ENCODE measurements at regions not wholly inside any gene's neighbourhood (a gene's known extent, or its start where the extent isn't known, plus 50 kb on each side); places are given as distances from the start of the nearest gene placed in this dataset.
"Not testable (repeated sequence)": the region's sequence is repeated elsewhere in the genome, so short reads cannot be mapped to it uniquely, and the experiment has no call there.

- H3K79me2 ChIP-seq (ENCODE audit: control insufficient read depth, insufficient read depth, low read length); H3K4me2 ChIP-seq (ENCODE audit: insufficient read depth, low read length); H4K20me1 ChIP-seq (replicated peaks; ENCODE audit: control insufficient read depth, extremely low read depth, insufficient read depth, low read length); H3K27me3 ChIP-seq (ENCODE audit: control insufficient read depth in 2 of 2, insufficient read depth in 2 of 2, low read length in 2 of 2); H3K27ac ChIP-seq (ENCODE audit: insufficient read depth, low read depth, low read length); H3K9me3 ChIP-seq (replicated peaks; ENCODE audit: control insufficient read depth, insufficient read depth, low read length); DNase-seq (ENCODE audit: low read depth, low spot score); POLR2A ChIA-PET; H3K4me3 ChIP-seq (replicated peaks in 1 of 3; ENCODE audit: insufficient read depth in 1 of 3, low read depth in 1 of 3, low read length in 3 of 3); H3K36me3 ChIP-seq (ENCODE audit: control insufficient read depth in 2 of 2, extremely low read depth in 1 of 2, insufficient read depth in 2 of 2, low read length in 2 of 2); H3K4me1 ChIP-seq (ENCODE audit: control insufficient read depth, extremely low read depth, insufficient read depth, low read length); BruUV-seq (replicated peaks); dilution Hi-C loops (cut with MboI; ENCODE audit: extremely low pct_ligation_motif_present, low sequenced_read_pairs); FAIRE-seq; CTCF ChIA-PET; H2AFZ ChIP-seq (ENCODE audit: low read depth, low read length); H3K9ac ChIP-seq (replicated peaks; ENCODE audit: extremely low read depth, insufficient read depth, low read length); intact Hi-C loops (cut with micrococcal nuclease); H3K9me1 ChIP-seq (replicated peaks; ENCODE audit: control insufficient read depth, extremely low read depth, insufficient read depth, low read length): not testable (repeated sequence)
Observed at GRCh38 chr1:149219539-149219938, 116.2 kb upstream of the NBPF9 start.

GRCh38 chr1:149220463-149221074 is 117.2 kb upstream of the NBPF9 start:
- H3K36me3 ChIP-seq (ENCODE audit: control insufficient read depth in 2 of 2, extremely low read depth in 1 of 2, insufficient read depth in 2 of 2, low read length in 2 of 2); H3K9me1 ChIP-seq (replicated peaks; ENCODE audit: control insufficient read depth, extremely low read depth, insufficient read depth, low read length); intact Hi-C loops (cut with micrococcal nuclease); H3K4me3 ChIP-seq (replicated peaks in 1 of 3; ENCODE audit: insufficient read depth in 1 of 3, low read depth in 1 of 3, low read length in 3 of 3); H3K9me3 ChIP-seq (replicated peaks; ENCODE audit: control insufficient read depth, insufficient read depth, low read length); H3K27ac ChIP-seq (ENCODE audit: insufficient read depth, low read depth, low read length); H3K79me2 ChIP-seq (ENCODE audit: control insufficient read depth, insufficient read depth, low read length); BruUV-seq (replicated peaks); H4K20me1 ChIP-seq (replicated peaks; ENCODE audit: control insufficient read depth, extremely low read depth, insufficient read depth, low read length); H3K27me3 ChIP-seq (ENCODE audit: control insufficient read depth in 2 of 2, insufficient read depth in 2 of 2, low read length in 2 of 2); POLR2A ChIA-PET; H2AFZ ChIP-seq (ENCODE audit: low read depth, low read length); CTCF ChIA-PET; dilution Hi-C loops (cut with MboI; ENCODE audit: extremely low pct_ligation_motif_present, low sequenced_read_pairs); H3K9ac ChIP-seq (replicated peaks; ENCODE audit: extremely low read depth, insufficient read depth, low read length); DNase-seq (ENCODE audit: low read depth, low spot score); H3K4me1 ChIP-seq (ENCODE audit: control insufficient read depth, extremely low read depth, insufficient read depth, low read length); H3K4me2 ChIP-seq (ENCODE audit: insufficient read depth, low read length); FAIRE-seq: not testable (repeated sequence)

- H3K9ac ChIP-seq (replicated peaks; ENCODE audit: extremely low read depth, insufficient read depth, low read length); H3K4me1 ChIP-seq (ENCODE audit: control insufficient read depth, extremely low read depth, insufficient read depth, low read length); BruUV-seq (replicated peaks); H2AFZ ChIP-seq (ENCODE audit: low read depth, low read length); H3K9me1 ChIP-seq (replicated peaks; ENCODE audit: control insufficient read depth, extremely low read depth, insufficient read depth, low read length); H4K20me1 ChIP-seq (replicated peaks; ENCODE audit: control insufficient read depth, extremely low read depth, insufficient read depth, low read length); dilution Hi-C loops (cut with MboI; ENCODE audit: extremely low pct_ligation_motif_present, low sequenced_read_pairs); H3K4me2 ChIP-seq (ENCODE audit: insufficient read depth, low read length); CTCF ChIA-PET; POLR2A ChIA-PET; H3K79me2 ChIP-seq (ENCODE audit: control insufficient read depth, insufficient read depth, low read length); H3K9me3 ChIP-seq (replicated peaks; ENCODE audit: control insufficient read depth, insufficient read depth, low read length); H3K27ac ChIP-seq (ENCODE audit: insufficient read depth, low read depth, low read length); H3K4me3 ChIP-seq (replicated peaks in 1 of 3; ENCODE audit: insufficient read depth in 1 of 3, low read depth in 1 of 3, low read length in 3 of 3); H3K27me3 ChIP-seq (ENCODE audit: control insufficient read depth in 2 of 2, insufficient read depth in 2 of 2, low read length in 2 of 2); FAIRE-seq; DNase-seq (ENCODE audit: low read depth, low spot score); intact Hi-C loops (cut with micrococcal nuclease); H3K36me3 ChIP-seq (ENCODE audit: control insufficient read depth in 2 of 2, extremely low read depth in 1 of 2, insufficient read depth in 2 of 2, low read length in 2 of 2): not testable (repeated sequence)
Observed at GRCh38 chr1:149227933-149228665, 124.7 kb upstream of the NBPF9 start.

- dilution Hi-C loops (cut with MboI; ENCODE audit: extremely low pct_ligation_motif_present, low sequenced_read_pairs); H3K9ac ChIP-seq (replicated peaks; ENCODE audit: extremely low read depth, insufficient read depth, low read length); H3K27ac ChIP-seq (ENCODE audit: insufficient read depth, low read depth, low read length): not testable (repeated sequence)
Observed at GRCh38 chr1:149228672-149229585, 125.6 kb upstream of the NBPF9 start.

More at GRCh38 chr1:149228672-149229585, 125.6 kb upstream of the NBPF9 start:
- H3K4me2 ChIP-seq (ENCODE audit: insufficient read depth, low read length); POLR2A ChIA-PET; H3K79me2 ChIP-seq (ENCODE audit: control insufficient read depth, insufficient read depth, low read length); BruUV-seq (replicated peaks); H3K4me3 ChIP-seq (replicated peaks in 1 of 3; ENCODE audit: insufficient read depth in 1 of 3, low read depth in 1 of 3, low read length in 3 of 3); H4K20me1 ChIP-seq (replicated peaks; ENCODE audit: control insufficient read depth, extremely low read depth, insufficient read depth, low read length); H2AFZ ChIP-seq (ENCODE audit: low read depth, low read length); H3K9me3 ChIP-seq (replicated peaks; ENCODE audit: control insufficient read depth, insufficient read depth, low read length); intact Hi-C loops (cut with micrococcal nuclease); DNase-seq (ENCODE audit: low read depth, low spot score); H3K9me1 ChIP-seq (replicated peaks; ENCODE audit: control insufficient read depth, extremely low read depth, insufficient read depth, low read length); CTCF ChIA-PET; H3K27me3 ChIP-seq (ENCODE audit: control insufficient read depth in 2 of 2, insufficient read depth in 2 of 2, low read length in 2 of 2); H3K4me1 ChIP-seq (ENCODE audit: control insufficient read depth, extremely low read depth, insufficient read depth, low read length); H3K36me3 ChIP-seq (ENCODE audit: control insufficient read depth in 2 of 2, extremely low read depth in 1 of 2, insufficient read depth in 2 of 2, low read length in 2 of 2): not testable (repeated sequence)
- FAIRE-seq: peak; percentile 65

All from endothelial cell of umbilical vein (primary cell).